Activated CD4-positive, alpha-beta T cell treated with anti-CD3 and anti-CD28 coated beads, Interleukin-2, Interleukin-6, amounts not matched to agents 100 ng/mL and 50 ng/mL, durations not matched to agents 16 hours and 8 hours (primary cell): ENCODE measurements at regions not wholly inside any gene's neighbourhood (a gene's known extent, or its start where the extent isn't known, plus 50 kb on each side); places are given as distances from the start of the nearest gene placed in this dataset.
"Not testable (repeated sequence)": the region's sequence is repeated elsewhere in the genome, so short reads cannot be mapped to it uniquely, and the experiment has no call there.

Experiments used
- DNase-seq: peaks from one replicate; pipeline ENCODE4 v3.0.0-alpha.2; 2020

GRCh38 chr9:78930281-78930680 lies 633.4 kb downstream of the PSAT1 start:
- no peak for DNase-seq

DNA sequence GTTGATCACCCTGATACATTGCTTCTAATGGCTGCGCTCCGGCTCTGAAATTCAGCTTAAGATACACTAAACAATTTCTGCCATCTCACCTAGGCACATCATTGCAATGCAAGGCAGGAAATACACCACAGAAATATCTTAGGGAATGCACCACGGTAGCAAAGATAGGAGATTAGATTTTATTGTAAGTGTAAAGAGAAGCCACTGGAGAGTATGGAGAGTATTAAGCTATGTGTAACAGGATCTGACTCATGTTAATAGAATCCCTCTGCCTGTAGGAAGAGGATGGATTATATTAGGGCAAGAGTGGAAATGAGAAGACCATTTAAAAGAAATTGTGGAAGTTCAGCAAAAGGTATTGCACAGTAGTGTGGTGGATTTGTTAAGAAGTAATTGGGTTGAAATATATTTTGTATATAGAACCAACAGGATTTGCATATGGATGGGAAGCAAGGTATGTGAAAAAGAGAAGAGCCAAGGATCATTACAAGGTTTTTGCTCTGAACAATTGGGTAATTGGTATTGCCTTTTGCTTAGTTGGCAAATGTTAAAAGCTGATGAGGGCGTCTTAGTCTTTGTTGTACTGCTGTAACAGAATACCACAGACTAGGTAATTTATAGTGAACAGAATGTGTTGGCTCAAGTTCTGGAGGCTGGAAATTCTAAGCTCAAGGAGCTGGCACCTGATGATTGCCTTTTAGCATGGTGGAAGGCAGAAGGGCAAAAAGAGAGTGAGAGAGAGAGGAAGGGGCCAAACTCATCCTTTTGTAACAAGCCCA lies 636.1 kb downstream of the PSAT1 start:
- no peak for DNase-seq

DNA sequence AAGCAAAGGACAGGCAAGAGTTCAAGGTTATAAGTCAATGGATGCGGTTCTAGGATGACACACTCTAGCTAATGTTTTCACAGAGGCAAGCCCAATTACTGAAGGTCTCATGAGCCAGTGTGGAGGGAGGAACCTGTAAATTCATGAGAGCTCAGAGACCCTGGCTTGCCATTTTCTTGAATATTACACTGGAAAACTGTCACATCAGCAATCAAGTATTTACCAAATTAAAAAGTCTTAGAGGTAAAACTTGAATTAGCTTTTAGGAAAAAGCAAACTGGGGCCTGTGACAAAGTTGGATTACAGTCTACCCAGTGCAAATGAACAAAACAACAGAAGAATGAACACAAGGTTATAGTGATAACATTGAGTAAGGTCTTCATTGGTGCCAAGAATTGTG lies 636.9 kb upstream of the TLE4 start:
- no peak for DNase-seq

DNA sequence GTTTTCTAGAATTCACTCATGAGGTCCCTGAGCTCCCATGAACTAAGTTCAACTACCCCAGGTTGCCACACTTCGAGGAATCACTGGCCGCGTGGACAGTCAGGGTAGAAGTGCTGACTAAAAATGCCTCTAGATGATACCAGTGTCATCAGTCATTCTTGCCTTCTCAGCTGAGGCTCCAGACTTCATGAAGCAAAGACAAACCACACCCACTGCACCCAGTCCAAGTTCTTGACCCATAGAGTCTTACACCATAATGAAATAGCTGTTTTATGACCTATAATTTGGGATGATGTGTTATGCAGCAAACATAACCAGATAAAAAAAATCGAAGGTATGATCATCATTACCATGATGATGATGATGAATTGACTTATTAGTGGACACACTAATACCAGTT lies 632.9 kb upstream of the TLE4 start:
- DNase-seq: no peak

GRCh38 chr9:78939311-78940065 lies 632.3 kb upstream of the TLE4 start:
- DNase-seq: no peak

GRCh38 chr9:78940121-78940855 lies 631.5 kb upstream of the TLE4 start:
- DNase-seq: no peak

DNA sequence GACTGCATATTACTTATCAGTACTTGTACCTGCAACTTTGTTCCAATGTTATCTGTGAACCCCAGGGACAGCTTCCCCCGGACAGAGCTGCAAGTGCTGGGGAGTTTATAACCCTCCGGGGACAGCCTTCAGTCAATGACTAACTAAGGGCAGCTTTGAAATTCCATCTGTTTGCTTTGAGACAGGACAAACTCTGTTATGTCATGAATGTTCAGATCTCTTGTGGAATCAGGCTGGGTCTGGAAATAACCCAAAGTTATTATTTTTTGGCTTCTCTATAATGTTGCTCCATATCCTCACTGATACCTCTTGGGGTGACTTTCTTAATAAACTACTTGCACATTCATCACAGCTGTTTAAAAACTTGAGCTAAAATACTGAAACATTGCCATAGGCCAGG lies 617.5 kb upstream of the TLE4 start:
- no peak for DNase-seq

GRCh38 chr9:78958892-78959291 lies 612.9 kb upstream of the TLE4 start:
- DNase-seq: no peak

DNA sequence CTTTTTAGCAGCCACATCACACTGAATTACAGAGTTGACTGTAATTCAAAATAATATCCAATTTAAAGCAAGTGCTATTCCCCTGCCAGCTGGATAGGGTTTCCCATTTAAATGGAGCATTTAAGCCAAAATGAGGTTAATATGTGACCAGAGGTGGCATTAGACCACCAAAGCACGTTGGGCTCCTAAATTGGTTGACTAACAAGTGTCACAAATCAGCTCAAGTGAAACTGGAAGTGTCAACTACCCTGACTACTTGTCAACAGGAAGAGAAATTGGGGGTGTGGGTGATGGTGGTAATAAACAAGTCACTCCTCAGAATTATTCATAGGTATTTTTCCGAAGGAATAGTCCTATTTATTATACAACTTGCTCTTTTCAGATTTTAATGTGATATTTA lies 609.6 kb upstream of the TLE4 start:
- no peak for DNase-seq

- DNase-seq: no peak
Measured at GRCh38 chr9:78963911-78964310, 607.9 kb upstream of the TLE4 start.

GRCh38 chr9:78967596-78968217 lies 604.1 kb upstream of the TLE4 start:
- no peak for DNase-seq

DNA sequence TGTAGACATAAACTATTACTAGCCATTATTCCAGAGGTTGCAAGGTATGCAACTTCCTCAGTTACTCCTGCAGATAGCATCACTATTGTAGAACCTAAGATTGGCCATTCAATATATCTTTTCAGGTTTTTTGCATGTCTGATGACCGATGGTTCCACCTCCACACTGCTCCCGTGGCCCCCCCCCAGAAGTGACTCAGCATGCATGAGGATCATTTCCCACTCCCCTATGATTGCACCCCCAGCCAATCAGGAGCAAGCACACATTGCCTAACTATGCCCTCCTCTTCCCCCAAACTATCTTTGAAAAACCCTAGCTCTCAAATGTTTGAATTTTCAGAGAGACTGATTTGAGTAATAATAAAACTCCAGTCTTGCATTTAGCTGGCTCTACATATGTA lies 601.4 kb upstream of the TLE4 start:
- no peak for DNase-seq

GRCh38 chr9:78971540-78971939 lies 600.2 kb upstream of the TLE4 start:
- no peak for DNase-seq

GRCh38 chr9:78972303-78972999 lies 599.3 kb upstream of the TLE4 start:
- no peak for DNase-seq

GRCh38 chr9:78973907-78974306 lies 597.9 kb upstream of the TLE4 start:
- DNase-seq: no peak

- DNase-seq: no peak
Measured at GRCh38 chr9:78982849-78983248, 588.9 kb upstream of the TLE4 start.

GRCh38 chr9:78985084-78985738 lies 586.6 kb upstream of the TLE4 start:
- DNase-seq: no peak

GRCh38 chr9:78986446-78986845 lies 585.3 kb upstream of the TLE4 start:
- no peak for DNase-seq

GRCh38 chr9:78989031-78989658 lies 582.6 kb upstream of the TLE4 start:
- DNase-seq: no peak

DNA sequence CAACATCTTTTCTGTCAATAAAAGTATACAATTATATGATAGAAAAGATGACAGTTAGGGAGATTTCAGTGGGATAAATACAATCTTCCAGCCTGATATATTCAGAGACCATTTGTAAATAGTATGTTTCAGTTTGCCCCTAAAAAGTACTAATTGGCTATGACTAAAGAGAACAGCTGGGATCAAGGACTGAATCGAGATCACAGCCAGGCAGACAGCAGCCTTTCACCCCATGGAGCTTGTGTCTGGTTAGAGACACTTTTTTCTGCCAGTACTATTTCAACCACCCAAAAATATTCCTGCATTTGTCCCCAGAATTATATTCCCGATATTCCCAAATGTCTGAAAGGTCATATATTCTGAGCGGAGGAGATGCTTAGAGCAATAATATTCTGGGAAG lies 577.3 kb upstream of the TLE4 start:
- DNase-seq: no peak

DNA sequence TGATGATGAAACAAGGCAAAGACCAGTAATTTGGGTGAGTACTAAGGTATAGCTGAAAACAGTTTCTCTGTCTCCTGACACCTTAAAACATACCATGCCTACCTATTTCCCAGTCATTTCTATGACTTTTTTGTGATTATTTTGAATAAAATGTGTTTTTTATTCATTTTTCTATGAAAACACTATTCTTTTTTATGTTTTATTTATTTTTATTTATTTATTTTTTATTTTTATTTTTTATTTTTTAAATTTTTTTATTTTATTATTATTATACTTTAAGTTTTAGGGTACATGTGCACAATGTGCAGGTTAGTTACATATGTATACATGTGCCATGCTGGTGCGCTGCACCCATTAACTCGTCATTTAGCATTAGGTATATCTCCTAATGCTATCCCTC lies 576.8 kb upstream of the TLE4 start:
- DNase-seq: not testable (repeated sequence)

GRCh38 chr9:78997296-78997695 lies 574.5 kb upstream of the TLE4 start:
- DNase-seq: no peak
